Left renal pelvis (tissue), 4 donors: ENCODE measurements at regions not wholly inside any gene's neighbourhood (a gene's known extent, or its start where the extent isn't known, plus 50 kb on each side); places are given as distances from the start of the nearest gene placed in this dataset.
"Not testable (repeated sequence)": the region's sequence is repeated elsewhere in the genome, so short reads cannot be mapped to it uniquely, and the experiment has no call there.

Source experiments
- DNase-seq, 4 donors: peaks; one replicate each; pipeline ENCODE4 v3.0.0-alpha.2; 2013; ENCODE audit warnings: low read depth in 4 of 4, low spot score in 3 of 4

DNA sequence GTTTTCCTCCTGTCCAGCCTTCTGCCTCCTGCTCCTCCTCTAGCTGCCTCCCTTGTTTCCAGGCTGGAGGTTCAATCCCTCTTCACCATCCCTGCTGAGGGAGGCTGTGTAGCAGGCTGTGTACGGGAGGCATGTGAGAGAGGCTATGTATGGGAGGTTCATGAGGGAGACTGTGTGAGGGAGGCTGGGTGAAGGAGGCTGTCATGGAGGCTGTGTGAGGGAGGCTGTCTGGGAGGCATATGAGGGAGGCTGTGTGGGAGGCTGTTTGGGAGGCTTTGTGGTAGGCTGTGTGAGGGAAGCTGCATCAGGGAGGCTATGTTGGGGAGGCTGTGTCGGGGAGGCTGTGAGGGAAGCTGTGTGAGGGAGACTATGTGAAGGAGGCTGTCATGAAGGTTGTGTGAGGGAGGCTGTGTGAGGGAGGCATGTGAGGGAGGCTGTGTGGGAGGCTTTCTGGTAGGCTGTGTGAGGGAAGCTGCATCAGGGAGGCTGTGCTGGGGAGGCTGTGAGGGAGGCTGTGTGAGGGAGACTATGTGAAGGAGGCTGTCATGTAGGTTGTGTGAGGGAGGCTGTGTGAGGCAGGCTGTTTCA is 123.7 kb upstream of the RNF32 start:
- DNase-seq: no peak

DNA sequence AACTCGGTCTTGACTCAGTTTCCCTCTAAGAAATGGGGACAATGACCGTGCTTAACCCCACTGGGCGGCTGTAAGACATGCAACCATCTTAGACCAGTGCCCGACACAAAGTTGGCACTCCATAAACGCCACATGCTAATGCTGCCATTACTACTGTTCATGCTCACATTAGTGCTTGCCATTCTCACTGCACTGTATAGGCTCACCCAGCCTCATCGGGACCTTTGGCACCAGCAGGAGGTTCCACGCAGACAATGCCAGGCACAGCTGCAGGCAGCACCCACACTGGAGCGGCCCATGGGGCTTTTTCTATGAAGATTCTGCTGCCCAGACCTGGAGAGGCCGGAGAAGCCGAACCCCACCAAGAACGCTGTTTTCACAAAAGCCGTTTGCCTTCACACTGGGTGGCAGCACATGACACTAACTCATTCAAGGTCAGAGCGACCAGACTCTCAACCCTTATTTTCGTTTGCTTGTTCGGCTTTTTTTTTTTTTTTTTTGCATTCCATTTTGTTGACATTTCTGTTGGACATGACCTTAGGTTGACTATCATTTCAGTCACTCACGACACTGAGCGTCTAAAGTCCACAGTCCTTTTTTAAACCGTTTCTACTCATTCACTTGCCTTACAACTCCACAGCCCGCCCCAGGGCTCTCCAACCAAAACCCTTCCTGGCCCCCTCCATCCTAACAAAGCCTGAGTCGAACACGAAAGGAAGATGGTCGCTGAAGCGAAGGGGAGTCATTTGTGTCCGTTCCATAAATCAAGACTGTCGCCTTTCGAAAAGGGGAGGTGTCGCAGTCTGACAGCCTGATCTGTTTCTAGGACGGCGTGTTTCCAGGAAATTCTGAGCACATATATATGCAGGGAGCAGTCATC is 124.4 kb upstream of the RNF32 start:
- peak in 3 of 4 donors; percentile 16 to 27 (median 22) for DNase-seq

DNA sequence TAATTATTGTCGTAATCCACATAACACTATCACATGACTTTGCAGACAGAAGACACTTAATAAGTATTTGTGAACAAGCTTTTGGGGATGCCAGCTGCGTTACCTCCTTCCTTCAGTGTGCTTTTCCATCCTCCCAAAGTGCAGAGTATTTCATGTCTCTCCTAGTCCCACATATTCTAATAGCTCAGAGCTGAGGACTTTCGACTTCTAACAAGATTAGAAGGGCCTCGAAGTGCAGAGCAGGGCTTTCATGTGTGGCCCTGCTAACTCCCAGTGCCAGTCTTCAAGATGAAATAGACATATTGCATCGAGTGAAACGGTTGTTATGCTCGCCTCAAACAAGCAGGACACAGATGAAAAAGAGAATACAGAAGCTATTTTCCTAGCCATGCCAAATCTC is 125.7 kb upstream of the RNF32 start:
- no peak for DNase-seq

DNA sequence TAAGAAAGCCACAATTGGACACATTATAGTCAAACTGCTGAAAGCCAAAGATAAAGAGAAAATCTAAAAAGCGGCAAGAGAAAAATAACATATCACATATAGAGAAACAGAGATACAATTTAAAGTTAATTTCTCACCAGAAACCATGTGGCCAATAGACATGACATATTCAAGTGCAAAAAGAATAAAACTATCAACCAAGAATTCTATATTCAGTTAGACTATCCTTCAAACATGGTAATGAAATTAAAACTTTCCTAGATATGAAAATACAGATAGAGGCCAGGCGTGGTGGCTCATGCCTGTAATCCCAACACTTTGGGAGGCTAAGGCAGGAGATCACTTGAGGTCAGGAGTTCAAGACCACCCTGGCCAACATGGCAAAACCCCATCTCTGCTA is 129.1 kb upstream of the RNF32 start:
- no peak for DNase-seq

DNA sequence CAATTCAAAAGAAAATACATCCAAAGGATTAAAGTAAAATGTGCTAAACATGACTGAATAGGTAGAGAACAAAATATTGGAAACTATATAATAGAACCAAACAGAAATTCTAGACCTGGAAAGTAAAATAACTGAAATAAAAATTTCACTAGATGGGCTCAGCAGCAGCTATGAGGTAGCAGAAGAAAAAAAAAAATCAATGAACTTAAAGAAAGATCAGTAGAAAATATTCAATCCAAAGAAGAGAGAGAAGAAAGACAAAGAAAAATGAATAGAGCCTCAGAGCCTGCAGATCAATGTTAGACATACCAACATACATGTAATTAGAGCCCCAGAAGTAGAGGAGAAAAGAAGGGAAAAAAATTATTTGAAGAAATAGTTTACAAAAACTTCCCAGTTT is 129.6 kb upstream of the RNF32 start:
- no peak for DNase-seq

DNA sequence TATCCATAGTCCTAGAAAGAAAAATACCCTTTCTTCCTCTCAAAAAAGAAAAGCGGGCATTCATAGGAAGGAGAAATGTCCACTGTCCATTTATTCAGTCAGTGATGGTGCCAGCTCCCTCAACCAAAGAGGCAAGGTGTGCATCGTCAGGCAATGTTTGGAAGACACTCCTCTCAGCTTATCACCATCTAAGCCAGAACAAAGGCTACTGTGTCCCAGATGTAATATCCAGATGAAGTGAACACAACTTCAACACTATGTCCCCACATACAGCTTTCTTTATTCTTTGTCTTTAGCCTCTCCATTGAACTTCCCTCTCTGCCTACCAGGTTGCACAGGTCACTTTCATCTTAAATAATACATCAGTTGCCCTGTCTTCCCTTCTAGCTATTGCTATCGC is 131.4 kb upstream of the RNF32 start:
- no peak for DNase-seq

DNA sequence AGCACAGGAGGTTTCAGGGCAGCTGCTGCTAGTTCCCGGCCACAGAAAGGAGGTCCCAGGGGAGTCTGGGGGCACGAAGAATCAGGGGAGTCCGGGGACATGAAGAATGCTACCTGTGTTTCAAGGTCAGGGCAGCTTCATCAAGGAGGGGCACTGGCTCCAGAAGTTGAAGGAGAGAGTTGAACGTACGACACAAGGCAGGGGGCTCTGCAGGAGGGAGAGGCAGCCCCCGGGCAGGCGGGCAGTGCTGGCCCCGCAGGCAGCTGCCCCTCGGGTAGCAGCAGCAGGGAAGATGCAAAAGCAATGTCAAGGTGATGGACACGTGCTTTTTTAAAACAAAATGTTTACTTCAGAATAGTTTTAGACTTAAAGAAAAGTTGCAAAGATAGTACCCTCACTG is 134.7 kb upstream of the RNF32 start:
- no peak for DNase-seq

DNA sequence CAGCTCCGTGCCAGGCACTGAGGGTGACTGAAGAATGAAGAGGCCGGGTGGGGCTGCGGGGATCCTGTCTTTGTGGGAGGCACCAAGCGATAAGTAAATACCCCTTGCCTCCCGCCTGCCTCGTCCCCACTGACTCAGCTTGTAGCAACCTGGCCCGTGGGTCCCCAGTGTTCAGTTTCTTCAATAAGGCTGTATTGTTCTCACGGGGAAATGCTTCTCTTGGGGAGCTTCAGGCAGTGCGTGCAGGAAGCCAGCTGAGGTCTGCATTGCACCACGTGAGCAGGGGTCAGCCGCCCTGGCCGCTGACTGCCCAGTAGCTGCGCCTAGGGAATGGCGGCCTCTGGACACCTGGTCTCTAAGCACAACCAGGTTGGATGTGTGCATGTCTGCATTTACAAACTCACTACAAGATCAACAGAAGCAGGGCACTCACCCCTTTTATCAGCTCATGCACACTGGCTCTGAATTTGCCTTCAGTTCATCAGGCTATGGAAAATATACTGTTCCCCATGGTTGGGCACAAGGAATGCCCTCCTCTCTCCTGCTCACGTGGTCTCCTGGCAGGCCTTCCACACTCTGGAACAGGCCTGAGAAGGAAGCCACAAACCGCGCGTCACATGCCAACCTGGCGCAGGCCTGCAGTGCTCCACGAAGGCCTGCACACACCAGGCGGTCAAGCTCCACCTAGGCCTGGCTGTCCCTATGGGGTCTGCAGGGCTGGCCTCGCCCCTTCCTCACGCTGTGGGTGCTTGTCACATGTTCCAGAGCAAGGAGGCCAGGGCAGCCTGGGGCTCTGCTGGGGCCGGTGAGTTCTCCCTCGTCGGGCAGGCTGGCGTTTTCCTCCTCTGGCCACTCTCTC is 135.7 kb upstream of the RNF32 start:
- DNase-seq: peak; percentile 49 to 60 (median 54)

DNA sequence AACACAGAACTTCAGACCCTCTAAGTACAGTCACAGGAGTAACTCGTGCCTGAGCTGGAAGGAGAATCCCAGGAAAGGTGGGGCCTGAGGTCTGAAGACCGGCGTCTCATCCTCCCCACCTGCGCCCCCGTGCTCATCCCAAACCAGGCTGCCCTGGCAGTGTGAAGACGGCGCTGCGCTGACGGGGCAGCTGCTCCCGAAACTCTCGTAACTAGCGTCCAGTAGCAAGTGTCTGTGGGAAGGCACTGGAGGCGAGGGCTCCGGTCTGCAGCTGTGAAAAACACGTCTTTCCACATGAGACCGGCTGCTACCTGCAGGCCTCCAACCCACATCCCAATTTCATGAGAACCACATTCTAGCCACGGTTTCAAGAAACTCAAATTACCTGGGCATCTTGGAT is 136.6 kb upstream of the RNF32 start:
- DNase-seq: no peak

DNA sequence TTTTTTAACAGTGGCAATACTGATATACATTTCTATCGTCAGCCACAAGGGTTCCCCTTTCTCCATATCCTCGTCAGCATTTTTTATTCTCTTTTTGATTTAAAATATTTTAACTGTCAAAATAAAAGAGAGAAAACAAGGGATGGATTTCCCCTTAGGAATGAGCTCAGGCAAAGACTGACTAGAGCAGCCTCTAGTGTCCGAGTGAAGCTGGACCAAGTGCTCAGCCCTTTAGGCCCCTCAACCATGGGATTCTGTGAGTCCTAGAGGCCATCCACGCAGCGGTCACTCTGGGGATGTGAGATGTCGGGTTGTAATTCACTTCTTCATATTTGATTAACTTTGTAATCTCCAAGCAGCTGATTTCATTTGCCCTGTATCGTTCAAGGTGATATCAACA is 137.4 kb upstream of the RNF32 start:
- no peak for DNase-seq

DNA sequence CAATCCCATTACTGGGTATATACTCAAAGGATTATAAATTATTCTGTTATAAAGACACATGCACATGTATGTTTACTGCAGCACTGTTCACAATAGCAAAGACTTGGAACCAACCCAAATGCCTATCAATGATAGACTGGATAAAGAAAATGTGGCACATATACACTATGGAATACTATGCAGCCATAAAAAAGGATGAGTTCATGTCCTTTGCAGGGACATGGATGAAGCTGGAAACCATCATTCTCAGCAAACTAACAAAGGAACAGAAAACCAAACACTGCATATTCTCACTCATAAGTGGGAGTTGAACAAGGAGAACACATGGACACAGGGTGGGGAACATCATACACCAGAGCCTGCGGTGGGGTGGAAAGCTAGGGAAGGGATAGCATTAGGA is 138.8 kb upstream of the RNF32 start:
- not testable (repeated sequence) for DNase-seq

DNA sequence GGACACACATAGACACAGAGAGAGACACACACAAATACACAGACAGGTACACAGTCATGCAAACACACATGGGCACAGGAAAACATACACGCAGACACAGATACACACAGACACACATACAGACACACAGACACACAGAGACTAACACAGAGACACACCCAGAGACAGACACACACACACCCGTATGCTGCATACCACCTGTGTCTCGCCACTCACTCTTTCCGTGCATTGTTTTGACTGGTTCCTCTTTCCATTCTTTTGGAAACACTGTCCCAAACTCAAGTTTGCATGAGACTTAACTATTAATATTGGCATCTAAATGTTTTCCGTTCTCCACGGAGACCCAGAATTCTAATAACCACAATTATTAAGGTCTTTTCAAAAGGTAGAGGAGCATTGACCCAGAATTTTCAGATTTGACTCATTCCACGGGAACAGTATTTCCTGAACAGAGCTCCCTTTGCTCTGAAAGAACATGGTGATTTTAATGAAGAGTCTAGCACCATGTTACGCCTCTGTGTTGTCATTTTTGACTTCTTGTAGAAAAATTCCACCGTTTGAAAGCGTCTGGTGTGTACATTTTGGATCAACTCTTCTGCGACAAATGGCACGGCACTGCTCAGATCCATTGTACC is 141.2 kb upstream of the RNF32 start:
- DNase-seq: no peak

DNA sequence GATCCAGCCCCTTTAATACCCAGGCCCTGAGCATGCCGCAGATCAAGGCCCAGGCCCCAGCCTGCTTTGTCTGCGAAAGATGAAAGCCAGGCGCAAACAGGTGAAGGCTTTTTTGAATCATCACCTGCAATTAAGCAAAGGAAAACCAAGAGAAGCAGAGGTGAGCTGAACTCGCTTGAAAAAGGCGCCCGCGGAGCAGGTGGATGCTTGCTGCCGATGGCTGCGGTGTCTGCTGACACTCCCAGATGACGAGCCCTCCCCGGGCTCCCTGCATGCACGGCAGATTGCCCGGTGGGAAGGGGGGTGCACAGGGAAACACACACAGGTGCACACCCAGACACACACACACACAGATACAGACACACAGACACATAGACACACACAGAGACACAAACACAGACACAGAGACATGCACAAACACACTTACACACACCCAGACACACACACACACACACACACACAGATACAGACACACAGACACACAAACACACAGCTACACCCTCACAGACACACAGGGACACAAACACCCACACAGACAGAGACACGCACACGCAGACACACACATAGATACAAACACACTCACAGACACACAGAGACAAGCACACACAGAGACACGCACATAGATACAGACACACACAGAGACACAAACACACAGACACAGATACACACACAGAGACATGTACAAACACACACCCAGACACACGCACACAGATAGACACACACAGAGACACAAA is 142.6 kb upstream of the RNF32 start:
- DNase-seq: no peak

DNA sequence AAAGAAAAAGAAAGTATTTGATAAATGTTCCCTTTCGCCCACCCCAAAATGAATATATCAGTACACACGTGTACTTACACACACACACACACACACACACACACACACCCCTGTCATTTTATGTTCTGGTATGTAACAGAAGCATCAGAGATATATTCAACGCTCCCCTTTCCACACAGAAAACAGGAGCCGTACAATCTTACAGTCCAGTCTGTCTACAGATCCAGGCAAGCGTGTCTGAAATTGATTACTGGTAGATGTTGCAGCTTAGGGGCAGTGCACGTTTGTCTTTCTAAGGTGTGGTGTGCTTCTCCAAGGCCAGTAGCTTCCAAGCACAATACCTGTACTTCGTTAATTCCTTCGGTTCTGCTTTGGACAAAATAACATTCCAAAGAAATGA is 143.7 kb upstream of the RNF32 start:
- DNase-seq: no peak

DNA sequence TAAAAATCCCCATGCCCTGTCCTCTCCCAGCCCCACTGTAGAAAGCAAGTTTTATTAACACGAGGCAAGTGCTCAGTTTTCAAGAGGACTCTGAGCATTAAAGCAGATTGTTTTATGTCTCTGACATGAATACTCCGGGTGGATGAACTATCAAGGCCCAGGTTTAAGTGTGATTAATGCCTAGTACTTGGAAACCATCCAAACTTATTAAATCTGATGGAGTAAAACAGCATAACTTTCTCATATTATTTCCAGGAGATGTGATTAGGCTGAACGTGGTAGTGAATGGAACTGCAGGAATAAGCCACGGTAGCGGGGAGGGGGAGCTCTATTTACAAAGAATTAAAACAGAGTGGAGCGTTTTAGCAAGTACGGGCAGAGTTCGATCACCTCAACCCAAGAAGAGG is 144.2 kb upstream of the RNF32 start:
- DNase-seq: no peak

DNA sequence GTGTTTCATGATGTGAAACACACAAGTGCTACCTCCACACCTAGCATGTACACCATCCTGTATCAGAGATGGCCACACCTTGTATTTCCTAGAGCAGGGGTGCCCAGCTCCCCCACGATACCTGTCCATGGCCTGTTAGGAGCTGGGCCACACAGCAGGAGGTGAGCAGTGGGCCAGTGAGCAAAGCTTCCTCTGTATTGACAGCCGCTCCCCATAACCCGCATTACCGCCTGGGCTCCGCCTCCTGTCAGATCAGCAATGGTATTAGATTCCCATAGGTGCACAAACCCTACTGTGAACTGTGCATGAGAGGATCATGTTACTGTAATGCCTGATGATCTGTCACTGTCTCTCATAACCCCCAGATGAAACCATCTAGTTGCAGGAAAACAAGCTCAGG is 145.6 kb upstream of the RNF32 start:
- no peak for DNase-seq

DNA sequence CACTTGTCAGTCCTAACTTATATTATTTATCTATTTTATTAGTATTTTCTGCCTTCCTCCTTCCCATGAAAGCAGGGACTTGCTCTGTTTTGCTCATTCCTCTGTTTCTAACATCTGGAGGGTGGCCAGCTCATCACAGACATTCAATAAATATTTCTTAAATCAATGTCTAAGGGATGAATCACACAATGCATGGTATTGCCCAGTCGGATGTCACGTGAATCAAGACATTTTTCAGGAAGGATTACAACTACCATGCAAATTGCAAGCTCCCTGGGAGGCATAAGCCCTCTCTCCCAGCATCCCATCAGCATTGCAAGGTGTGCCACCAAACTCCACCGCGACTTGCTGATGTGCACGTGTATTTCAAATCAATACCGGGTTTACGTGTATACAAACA is 146.6 kb upstream of the RNF32 start:
- DNase-seq: no peak

DNA sequence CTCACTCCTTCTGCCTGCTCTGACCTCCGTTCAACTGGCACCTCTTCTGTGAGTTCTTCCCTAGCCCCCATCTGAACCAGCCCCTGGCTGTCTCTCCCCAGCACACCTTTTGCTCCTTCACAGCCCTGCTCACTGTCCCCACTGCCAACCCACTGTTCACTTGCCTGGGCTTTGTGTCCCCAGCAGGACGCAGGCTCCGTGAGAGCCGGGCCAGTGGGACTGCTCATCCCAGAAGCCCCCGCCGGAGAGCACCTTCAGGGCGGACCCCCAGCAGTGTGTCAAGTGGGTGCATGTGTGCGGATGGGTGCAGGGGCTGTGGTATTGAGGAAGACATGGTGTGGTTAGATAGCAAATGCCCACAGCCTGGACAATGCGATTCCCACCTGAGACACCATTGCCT is 148.4 kb upstream of the RNF32 start:
- no peak for DNase-seq

DNA sequence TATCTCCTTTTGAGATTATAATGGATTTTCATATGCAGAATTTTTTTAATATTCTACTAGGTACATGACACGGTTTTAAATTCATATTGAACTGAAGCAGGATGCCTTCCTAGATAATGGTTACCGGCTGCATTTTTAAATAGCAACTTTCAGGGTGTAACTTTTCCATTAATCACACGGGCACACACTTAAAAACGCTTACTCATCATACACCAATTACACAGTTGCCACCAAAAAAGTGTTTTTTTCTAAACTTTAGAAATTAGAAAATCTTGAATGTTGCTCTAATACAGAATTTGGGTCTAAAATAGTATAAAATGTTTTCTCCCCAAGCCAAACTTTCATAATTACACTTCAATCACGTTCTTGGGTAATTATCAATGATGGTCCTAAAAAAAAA is 149.1 kb upstream of the RNF32 start:
- DNase-seq: no peak

DNA sequence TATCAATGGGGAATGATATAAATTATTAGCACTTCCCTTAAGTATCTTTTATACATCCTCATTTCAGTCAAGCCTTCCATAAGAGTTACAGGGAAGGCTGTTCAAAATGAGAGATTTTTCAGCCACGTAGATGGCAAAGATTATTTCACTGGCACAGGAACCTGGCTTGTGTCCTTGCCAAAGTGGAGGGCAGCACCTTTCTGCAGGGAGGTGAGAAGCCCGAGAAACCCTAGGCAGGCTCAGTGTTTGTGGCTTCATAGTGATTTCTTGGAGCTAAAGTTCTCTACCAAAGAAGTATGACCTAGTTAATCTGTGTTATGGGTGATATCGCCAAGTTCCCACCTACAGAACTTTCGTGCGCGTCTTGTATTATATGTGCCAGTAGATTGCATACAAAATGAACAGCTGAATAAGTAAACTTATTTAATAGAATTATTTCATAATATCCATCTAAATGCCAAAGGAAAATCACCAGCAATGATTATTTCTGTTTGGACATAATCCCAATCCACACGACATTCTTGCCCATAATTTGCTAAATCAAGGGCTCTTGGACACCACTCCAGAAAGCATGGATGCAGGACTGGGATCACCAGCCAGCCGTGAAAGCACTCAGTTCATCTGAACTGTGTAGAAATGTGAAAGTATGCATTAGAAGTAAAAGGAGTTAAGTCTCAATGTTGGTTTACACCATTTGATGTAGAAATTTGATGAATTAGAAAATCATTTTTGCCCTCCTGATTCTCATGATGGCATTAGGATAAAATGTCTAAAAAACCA is 150.4 kb upstream of the RNF32 start:
- no peak for DNase-seq
